Panc1 (cell line): ENCODE measurements at regions not wholly inside any gene's neighbourhood (a gene's known extent, or its start where the extent isn't known, plus 50 kb on each side); places are given as distances from the start of the nearest gene placed in this dataset.

Experiments
- CTCF ChIP-seq: fragments of 450-650 bp; IDR thresholded peaks from 2 replicates; pipeline ENCODE4 v1.5.1; 2017; ENCODE audit warnings: mild to moderate bottlenecking
- POLR2AphosphoS5 ChIP-seq: IDR thresholded peaks from 2 replicates; pipeline ENCODE4 v1.6.1; 2012; ENCODE audit warnings: mild to moderate bottlenecking, low read depth, low read length, moderate library complexity

- TF ChIP-seq CTCF = no peak
- no peak for TF ChIP-seq POLR2AphosphoS5
Observed at GRCh38 chr14:23881282-23881681, 72.3 kb upstream of the DHRS4 start.
